BE2C (cell line): ENCODE measurements at regions not wholly inside any gene's neighbourhood (a gene's known extent, or its start where the extent isn't known, plus 50 kb on each side); places are given as distances from the start of the nearest gene placed in this dataset.

Experiments
- DNase-seq: peaks from one replicate; pipeline ENCODE4 v3.0.0-alpha.2; 2020
- H3K27me3 ChIP-seq: fragments of 250-450 bp; sonication (Bioruptor Pico); 2 replicates; pipeline ENCODE4 v1.5.1; 2020; ENCODE audit warnings: mild to moderate bottlenecking
- H3K36me3 ChIP-seq: fragments of 250-450 bp; sonication (Bioruptor Pico); 2 replicates; pipeline ENCODE4 v1.5.1; 2020; ENCODE audit warnings: mild to moderate bottlenecking
- H3K4me1 ChIP-seq: fragments of 250-450 bp; sonication (Bioruptor Pico); 2 replicates; pipeline ENCODE4 v1.5.1; 2020
- H3K4me3 ChIP-seq: 2 replicates; pipeline ENCODE4 v1.5.1; 2011; ENCODE audit warnings: low read depth, low read length
- H3K9me3 ChIP-seq: fragments of 250-450 bp; sonication (Bioruptor Pico); 2 replicates; pipeline ENCODE4 v1.5.1; 2020
- TF ChIP-seq, protein P1 (sequence below): IDR thresholded peaks from 2 replicates; pipeline ENCODE4 v1.5.1; 2012; ENCODE audit warnings: mild to moderate bottlenecking, low read depth, low read length

DNA sequence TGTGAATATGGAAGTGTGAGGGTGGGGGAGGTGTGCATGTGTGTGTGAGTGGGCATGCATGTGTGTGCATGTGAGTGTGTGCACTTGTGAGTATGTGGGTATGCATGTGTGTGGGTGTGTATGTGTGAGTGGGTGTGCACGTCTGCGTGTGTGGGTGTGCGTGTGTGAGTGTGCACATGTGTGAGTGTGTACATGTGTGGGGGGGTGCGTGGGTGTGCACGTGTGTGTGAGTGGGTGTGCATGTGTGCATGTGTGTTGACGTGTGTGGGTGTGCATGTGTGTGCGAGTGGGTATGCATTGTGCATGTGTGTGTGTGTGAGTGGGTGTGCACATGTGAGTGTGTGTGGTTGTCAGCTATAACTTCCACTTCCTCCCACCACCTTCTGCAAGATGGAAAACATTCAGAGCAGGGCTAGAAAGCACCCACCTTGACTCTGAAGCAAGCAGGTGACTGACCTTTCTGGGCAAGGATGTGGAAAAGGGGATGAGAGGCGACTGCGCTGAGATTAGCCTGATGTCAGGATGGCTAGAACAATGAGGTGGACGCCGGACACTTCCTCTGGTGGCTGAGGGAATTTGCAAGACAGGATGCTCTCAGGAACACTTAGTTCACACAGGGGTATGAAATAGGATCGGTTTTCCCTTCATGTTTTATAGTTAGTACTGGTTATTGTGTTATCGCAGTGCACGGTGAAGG lies 103.6 kb downstream of the ACKR3 start:
- H3K4me1 ChIP-seq: no peaks in the 10 kb centered on the region
- H3K9me3 ChIP-seq: no peaks in the 10 kb centered on the region; the same call in 1 of the 2 replicates
- TF ChIP-seq, protein P1, sequence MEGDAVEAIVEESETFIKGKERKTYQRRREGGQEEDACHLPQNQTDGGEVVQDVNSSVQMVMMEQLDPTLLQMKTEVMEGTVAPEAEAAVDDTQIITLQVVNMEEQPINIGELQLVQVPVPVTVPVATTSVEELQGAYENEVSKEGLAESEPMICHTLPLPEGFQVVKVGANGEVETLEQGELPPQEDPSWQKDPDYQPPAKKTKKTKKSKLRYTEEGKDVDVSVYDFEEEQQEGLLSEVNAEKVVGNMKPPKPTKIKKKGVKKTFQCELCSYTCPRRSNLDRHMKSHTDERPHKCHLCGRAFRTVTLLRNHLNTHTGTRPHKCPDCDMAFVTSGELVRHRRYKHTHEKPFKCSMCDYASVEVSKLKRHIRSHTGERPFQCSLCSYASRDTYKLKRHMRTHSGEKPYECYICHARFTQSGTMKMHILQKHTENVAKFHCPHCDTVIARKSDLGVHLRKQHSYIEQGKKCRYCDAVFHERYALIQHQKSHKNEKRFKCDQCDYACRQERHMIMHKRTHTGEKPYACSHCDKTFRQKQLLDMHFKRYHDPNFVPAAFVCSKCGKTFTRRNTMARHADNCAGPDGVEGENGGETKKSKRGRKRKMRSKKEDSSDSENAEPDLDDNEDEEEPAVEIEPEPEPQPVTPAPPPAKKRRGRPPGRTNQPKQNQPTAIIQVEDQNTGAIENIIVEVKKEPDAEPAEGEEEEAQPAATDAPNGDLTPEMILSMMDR: no peak
- peaks cover 8% of the 10 kb centered on the region; the same call in 1 of the 2 replicates for H3K27me3 ChIP-seq
- H3K36me3 ChIP-seq: no peaks in the 10 kb centered on the region
- DNase-seq: no peak
- no peak overlapping the region for H3K4me3 ChIP-seq

DNA sequence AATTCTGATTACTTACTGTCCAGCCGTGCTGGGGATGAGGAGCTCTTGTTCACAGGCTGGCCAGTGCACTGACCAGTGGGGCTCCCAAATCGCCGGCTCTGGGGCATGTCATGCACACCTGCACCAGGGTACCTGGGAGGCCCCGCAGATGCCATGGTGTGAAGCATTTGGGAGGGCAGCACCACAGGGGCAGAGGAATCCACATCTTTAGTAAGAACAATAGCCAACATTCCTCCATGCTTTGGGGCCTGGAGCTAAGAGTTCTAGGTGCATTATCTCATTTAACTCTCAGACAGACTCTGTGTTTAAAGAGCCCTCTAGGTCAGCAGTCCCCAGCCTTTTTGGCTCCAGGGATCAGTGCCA lies 104.2 kb downstream of the ACKR3 start:
- H3K27me3 ChIP-seq: peaks cover 11% of the 10 kb centered on the region; the same call in 1 of the 2 replicates
- no peaks in the 10 kb centered on the region for H3K36me3 ChIP-seq
- no peaks in the 10 kb centered on the region for H3K4me1 ChIP-seq
- no peak for DNase-seq
- H3K9me3 ChIP-seq: no peaks in the 10 kb centered on the region; the same call in 1 of the 2 replicates
- no peak overlapping the region for H3K4me3 ChIP-seq
- TF ChIP-seq, protein P1: no peak

DNA sequence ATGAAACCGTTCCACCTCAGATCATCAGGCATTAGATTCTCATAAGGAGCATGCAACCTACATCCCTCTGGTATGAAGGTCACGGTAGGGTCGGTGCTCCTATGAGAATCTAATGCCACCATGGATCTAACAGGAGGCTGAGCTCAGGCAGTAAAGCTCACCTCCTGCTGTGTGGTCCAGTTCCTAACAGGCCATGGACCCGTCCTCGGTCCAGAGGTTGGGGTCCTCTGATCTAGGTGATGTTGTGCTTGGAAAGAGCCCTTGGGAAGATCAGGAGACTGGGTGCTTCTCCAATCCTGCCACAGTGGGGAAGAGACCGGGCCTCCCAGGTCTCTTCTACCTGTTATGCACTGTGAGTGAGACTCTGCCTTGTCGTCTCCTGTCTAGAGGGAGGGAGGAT lies 104.6 kb downstream of the ACKR3 start:
- Histone ChIP-seq H3K36me3 (no peaks in the 10 kb centered on the region), H3K4me1 (no peaks in the 10 kb centered on the region), H3K27me3 (peaks cover 11% of the 10 kb centered on the region; the same call in 1 of the 2 replicates), H3K4me3 (no peak overlapping the region), H3K9me3 (no peaks in the 10 kb centered on the region; the same call in 1 of the 2 replicates)
- TF ChIP-seq, protein P1: no peak
- no peak for DNase-seq

DNA sequence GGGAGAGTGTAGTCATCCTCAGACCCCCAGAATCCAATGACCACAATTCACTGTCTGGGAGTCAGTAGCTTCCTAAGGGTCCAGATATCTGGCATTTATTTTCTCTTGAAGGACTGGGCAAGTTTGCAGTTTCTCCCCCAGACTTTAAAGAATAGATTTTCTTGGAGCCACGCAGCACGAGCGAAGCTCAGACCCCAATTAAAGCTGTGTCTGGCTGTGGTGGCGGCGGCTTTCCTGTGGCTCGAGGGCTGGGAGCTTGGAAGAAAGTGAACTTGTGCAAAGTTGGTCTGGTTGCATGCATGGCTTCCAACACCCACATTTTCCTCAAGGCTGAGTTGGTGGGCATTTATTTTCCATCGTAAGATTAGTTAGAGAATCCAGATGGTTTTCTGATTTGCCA lies 105.0 kb downstream of the ACKR3 start:
- H3K4me3 ChIP-seq: no peak overlapping the region
- H3K36me3 ChIP-seq: no peaks in the 10 kb centered on the region
- peaks cover 11% of the 10 kb centered on the region; the same call in 1 of the 2 replicates for H3K27me3 ChIP-seq
- no peaks in the 10 kb centered on the region for H3K9me3 ChIP-seq
- TF ChIP-seq, protein P1: no peak
- no peak for DNase-seq
- no peaks in the 10 kb centered on the region for H3K4me1 ChIP-seq

DNA sequence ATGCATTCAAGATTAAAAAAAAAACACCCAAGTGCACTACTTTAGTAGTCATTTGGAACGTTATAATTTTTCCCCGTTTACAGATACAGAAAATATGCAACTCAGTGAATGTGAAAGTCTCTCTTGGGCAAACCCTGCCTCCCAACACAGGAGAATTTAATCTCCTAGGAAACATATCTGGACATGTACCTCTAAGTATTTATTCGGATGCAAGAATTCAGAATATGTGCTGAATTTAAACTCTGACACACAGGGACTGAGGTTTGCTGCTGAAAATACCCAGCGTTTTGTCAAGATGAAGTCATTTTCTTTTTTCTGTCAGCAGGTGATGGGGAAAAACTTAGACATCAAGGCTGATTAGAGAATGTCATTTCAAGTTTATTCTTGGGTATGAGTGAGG lies 105.4 kb downstream of the ACKR3 start:
- TF ChIP-seq, protein P1: no peak

DNA sequence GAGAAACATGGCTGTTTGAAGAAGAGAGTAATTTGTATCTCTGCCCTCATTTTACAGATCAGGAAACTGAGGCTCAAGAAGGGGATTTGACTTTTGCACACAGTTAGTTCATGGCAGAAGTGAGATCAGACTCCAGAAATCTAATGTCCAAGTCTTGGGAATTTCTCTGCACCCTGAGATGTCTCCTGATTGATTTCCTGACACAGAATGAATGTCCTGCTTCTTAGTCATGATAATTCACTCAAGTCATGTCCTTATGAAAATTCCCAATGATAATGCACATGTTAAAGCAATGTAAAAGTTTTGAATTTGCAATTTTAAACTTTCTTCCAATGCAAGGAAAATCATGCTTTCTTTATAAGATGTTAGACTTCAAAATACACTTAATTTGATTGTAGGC lies 105.9 kb downstream of the ACKR3 start:
- DNase-seq: no peak
- Histone ChIP-seq H3K9me3 (no peaks in the 10 kb centered on the region), H3K27me3 (peaks cover 11% of the 10 kb centered on the region; the same call in 1 of the 2 replicates), H3K36me3 (no peaks in the 10 kb centered on the region), H3K4me3 (no peak overlapping the region), H3K4me1 (no peaks in the 10 kb centered on the region)
- TF ChIP-seq, protein P1: no peak

More for the DNA sequence above, 105.4 kb downstream of the ACKR3 start:
- no peak overlapping the region for H3K4me3 ChIP-seq
- no peaks in the 10 kb centered on the region for H3K9me3 ChIP-seq
- no peaks in the 10 kb centered on the region for H3K4me1 ChIP-seq
- no peaks in the 10 kb centered on the region for H3K36me3 ChIP-seq
- H3K27me3 ChIP-seq: peaks cover 11% of the 10 kb centered on the region; the same call in 1 of the 2 replicates
- DNase-seq: no peak
